Activated T-cell treated with anti-CD3 and anti-CD28 coated beads for 48 hours (primary cell): ENCODE measurements at regions not wholly inside any gene's neighbourhood (a gene's known extent, or its start where the extent isn't known, plus 50 kb on each side); places are given as distances from the start of the nearest gene placed in this dataset.
"Not testable (repeated sequence)": the region's sequence is repeated elsewhere in the genome, so short reads cannot be mapped to it uniquely, and the experiment has no call there.

Experiments
- DNase-seq: peaks from one replicate; pipeline ENCODE4 v3.0.0-alpha.2; 2020; ENCODE audit warnings: low read depth

DNA sequence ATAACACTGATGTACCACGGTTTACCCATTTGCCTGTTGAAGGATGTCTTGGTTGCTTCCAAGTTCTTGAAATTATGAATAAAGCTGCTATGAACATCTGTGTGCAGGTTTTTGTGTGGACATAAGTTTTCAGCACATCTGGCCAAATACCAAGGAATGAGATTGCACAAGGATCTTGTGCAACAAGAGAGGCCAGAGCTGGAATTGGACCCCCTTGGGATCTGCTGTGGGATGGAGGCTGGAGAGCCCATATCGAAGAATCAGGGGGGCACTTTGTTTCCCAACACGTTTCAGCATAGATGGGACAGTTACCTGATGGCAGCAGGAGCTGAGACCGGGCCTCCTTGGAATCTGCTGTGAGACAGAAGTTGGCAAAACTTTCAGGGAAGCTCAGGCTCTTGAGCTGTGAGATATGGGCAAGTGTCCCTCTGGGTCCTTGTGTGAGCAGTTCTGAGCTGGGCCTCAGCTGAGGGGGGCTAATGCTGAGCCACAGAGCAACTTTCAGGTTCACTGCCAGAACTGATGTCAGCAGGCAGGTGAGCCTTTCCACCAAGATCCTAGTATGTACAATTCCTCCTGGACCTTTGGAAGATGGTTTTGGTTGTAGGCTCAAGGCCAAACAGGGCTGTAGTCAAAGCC lies 115.2 kb upstream of the RAB18 start:
- DNase-seq, result no peak

- no peak for DNase-seq
Measured at GRCh38 chr10:27383595-27384542, 120.2 kb upstream of the RAB18 start.

GRCh38 chr10:27382176-27382575 lies 121.9 kb upstream of the RAB18 start:
- no peak for DNase-seq

DNA sequence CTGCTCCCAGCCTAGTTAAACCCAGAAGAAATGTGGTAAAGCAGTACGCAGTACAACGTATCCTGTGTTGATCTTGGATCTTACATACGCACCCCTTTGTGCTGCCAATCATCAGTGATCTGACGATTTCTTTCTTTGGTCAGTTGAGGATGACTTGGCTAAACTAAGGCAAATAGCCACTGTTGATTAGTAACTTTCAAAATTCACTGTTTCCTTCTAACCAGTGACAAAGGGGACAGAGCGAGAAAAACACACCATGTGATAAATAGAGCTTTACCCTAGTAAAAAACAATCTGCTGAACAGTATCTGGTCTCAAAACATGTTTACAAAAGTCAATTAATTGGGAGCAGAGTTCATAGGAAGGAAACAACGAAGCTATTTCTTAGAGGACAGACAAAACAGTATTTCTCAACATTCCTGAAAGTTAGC lies 123.2 kb upstream of the RAB18 start:
- DNase-seq, result no peak

GRCh38 chr10:27379041-27379440 lies 125.1 kb upstream of the RAB18 start:
- DNase-seq, result not testable (repeated sequence)

DNA sequence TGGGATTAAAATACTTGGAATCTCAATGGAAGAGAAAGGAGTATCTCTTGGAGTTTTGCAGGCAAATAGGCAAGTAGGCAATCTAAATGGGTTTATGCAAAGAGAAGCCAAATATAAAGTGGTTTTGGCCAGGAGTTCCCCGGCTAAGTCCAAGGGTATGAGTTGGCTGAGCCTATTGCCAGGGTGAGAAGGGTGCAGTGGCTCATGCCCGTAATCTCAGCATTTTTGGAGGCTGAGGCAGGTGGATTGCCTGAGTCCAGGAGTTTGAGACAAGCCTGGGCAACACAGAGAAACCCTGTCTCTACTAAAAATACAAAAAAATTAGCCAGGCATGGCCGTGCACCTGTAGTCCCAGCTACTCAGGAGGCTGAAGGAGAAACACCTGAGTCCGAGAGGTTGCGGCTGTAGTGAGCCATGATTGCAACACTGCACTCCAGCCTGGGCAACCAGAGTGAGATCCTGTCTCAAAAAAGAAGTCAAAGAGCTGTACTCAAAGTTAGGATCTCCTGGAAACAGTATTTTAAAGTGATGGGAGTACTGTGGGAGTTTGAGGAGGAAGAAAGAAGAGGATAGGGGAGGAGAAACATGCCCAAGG lies 130.4 kb upstream of the RAB18 start:
- DNase-seq, result no peak

- DNase-seq, result no peak
Measured at GRCh38 chr10:27372095-27372494, 131.5 kb upstream of the ACBD5 start.

GRCh38 chr10:27371375-27371774 lies 130.8 kb upstream of the ACBD5 start:
- not testable (repeated sequence) for DNase-seq

GRCh38 chr10:27369880-27370279 lies 129.3 kb upstream of the ACBD5 start:
- no peak for DNase-seq

DNA sequence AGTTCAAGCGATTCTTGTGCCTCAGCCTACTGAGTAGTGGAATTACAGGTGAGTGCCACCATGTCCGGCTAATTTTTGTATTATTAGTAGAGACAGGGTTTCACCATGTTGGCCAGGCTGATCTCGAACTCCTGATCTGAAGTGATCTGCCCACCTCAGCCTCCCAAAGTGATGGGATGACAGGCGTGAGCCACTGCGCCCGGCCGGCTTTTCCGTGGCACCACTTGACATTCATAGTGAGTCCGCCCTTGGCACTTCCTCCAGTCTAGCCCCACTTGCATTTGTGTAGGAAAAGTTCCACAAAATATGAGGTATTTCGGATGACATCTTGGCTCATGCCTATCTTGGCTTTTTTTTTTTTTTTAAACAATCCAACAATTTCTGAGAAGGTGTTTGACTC lies 128.1 kb upstream of the ACBD5 start:
- no peak for DNase-seq

DNA sequence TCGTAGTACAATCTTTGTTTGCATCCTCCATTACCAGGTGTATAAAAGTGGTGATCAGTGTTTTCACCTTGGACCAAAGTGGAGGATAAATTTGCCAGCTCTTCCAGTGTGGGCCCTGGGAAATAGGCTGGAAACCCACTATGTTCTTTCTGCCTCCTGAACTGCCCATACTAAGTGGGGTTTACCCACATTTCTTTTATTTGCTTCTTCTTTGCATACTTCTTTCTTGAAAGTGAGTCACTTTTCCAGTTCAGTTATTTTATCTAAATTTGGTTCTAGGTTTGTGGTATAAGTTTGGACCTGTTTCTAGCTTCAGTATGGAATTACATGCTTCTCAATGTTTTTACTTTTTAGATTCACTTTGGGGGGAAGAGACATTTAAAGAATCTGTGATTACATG lies 126.2 kb upstream of the ACBD5 start:
- DNase-seq, result no peak

DNA sequence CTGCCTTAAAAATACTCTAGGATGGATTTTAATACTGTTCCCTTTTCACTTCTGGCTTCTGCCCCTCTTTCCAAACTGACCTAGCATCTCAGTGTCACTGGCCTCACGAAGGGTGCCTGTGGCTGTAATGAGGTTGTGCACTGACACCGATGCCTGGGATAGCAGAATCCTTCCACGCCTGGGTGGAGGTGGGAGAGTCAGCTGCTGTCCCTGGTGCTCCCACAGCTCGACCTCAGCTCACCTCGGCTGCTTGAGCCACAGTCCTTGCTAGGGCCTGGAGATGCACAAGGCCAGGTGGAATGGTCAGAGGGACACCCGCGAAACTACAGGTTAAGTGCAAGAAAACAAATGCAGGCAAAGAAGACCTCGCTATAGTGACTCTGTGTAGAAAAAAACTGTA lies 123.4 kb upstream of the ACBD5 start:
- no peak for DNase-seq

DNA sequence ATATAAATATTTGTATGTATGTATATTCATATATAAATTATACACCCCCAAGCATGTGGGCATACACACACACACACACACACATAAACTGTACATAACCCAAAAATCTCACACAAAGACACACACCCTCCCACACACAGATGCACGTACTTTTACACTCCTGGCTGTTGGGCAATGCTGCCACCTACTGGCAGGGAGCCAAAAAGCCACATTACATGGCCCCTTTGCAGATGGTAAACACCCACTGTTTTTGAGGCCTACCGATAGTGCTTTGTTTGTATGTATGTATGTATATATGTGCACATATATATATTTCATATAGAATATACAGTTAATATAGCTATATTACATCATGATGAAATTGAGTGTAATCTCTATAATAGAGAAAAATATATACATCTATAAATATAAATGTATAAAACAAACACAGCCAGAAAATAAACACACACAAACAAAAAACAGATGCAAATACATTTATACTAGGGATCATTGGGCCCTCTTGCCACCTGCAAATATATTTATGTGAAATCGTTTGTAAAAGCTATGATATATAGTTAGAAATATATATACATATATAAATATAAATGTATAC lies 120.1 kb upstream of the ACBD5 start:
- DNase-seq, result peak; percentile 75

- DNase-seq, result no peak
Measured at GRCh38 chr10:27359792-27360355, 119.3 kb upstream of the ACBD5 start.

DNA sequence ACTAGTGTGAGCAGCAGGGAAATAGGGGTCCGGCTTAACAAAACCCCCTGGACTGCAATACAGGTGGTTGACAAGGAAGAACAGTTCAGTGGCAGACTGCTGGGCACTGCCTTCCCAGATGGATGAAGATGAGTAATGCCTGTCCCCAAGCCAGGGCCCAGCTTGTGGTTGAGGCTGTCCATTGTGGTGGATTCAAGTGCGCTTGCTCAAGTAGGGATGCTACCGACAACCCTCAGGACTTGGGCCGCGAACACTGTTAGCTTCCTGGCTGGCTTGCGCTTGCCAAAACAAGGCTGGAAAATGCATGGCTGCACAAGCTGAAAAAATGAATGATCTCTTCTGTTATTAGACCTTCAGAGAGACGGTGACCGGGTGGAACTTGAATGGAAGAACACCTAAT lies 116.1 kb upstream of the ACBD5 start:
- DNase-seq, result no peak

DNA sequence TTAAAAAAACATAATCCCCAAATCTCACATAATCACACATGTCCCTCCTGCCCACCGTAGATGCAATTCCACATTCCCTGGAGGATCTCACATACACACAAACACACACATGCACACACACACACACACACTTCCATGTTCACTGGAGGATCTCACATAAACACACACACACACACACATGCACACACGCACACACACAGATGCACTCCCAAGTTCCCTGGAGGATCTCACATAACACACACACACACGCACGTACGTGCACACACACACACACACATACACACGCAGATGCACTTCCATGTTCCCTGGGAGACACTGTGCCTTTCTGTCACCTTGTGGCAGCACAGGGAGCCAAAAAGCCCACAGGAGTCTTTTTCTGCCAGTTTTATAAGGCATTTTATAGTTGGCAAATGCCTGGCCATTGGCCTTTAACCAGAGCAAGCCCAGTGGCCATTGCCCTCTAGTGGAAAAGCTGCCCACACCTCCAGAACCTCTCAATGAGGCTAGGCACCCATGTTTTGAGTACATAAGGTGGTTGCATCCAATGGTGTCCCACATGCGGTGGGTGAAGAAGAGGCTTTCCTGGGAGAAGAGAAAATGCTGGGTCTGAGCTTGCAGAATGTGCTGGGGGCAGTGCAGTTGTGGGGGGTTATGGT lies 115.4 kb upstream of the ACBD5 start:
- no peak for DNase-seq

- DNase-seq, result not testable (repeated sequence)
Measured at GRCh38 chr10:27354643-27355270, 114.2 kb upstream of the ACBD5 start.

DNA sequence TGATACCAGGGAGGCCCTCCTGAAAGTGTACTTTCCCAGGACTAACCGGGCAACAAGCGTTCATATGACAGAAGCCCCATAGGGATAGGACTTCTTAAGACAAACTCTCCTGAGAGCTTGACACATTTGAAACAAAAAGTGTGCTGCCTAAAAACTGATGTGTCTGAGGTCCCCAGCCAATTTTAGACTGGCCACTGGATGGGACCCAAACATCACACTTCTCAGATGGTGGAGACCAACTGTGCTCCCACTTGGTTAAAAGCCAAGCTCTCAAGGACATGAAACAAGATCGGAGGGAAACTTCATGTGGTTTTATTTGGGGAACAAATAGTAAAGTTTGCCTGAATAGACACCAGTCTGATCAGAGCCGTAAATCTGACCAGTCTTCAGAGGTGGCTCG lies 113.5 kb upstream of the ACBD5 start:
- not testable (repeated sequence) for DNase-seq

DNA sequence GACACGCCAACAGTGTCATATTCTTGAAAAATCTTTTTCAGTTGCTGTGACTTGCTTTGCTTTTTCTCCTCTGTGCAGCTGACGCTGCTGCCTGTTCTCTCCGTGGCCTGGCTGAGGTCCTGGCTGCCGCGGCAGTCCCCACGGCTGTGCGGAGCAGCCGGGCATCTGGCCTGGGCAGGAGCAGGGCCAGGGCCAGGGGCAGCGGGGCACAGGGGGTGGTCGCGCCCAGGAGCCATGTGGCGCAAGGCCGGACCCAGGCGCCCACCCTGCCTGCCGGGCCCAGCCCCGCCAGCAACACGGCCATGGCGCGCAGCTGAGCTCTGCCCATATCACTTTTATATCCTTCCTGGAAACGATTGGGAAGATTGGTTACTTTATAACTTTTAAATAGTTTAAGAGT lies 109.4 kb upstream of the ACBD5 start:
- no peak for DNase-seq

DNA sequence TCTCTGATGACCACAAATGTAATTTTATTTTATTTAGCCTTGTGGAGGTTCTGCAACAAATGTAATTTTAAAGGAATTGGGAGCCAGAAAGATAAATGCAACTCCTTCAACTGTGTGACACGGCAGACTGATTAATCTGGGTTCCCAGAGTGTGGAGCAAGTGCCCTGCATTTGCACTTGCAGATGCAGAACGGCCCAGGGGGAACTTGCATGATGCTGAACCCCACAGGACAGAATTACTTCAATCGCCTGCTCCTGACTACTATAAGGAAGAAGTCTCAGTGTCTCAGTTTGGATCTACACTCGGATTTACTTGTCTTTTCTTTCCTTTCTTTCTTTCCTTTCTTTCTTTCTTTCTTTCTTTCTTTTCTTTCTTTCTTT lies 107.2 kb upstream of the ACBD5 start:
- not testable (repeated sequence) for DNase-seq

- DNase-seq, result no peak
Measured at GRCh38 chr10:27345455-27345920, 104.9 kb upstream of the ACBD5 start.
